ENCODE measurements at regions not wholly inside any gene's neighbourhood (a gene's known extent, or its start where the extent isn't known, plus 50 kb on each side); places are given as distances from the start of the nearest gene placed in this dataset.
A peak's percentile ranks its signal among the peaks of the same experiment; 100 is the strongest.
"Not testable (repeated sequence)": the region's sequence is repeated elsewhere in the genome, so short reads cannot be mapped to it uniquely, and the experiment has no call there.

DNA sequence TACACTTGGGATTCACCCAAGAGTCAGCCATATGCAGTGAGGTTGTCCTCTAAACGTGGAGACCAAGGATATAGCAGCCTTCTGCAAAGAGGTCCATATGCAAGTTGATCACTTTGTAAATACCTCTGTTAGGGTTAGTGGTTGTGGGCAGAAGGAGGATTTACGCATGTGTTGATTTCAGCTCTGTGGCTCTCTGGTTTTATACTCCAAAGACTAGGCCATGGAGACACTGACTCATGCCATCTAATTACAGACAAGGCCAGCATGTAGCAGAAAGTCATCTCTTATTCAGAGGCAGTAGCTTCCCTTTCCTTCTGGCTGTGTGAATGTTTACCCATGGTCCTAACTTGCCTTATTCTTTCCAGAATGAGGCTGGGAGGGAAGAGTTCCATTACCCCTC is 140.9 kb upstream of the GOLGA6L4 start:
- not testable (repeated sequence) for DNase-seq

DNA sequence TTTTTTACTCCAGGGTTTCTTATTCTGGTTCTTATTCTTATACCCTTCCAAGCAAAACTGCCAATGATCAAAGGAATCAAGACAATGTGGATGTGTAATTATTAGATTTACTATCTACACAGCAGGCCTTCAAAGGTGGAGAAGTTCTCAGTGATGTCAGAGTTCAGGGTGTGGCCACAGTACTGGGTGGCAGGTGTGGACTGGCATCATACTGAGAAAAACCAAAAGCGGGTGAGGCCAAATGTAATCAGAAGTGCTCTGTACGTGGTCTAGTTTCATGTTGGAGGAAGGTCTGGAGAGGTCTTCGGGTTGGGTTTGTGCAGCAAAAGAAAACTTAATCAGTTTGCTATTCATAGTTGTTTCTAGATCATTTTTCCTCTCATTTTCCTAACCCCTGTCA is 138.5 kb upstream of the GOLGA6L4 start:
- DNase-seq: not testable (repeated sequence)

DNA sequence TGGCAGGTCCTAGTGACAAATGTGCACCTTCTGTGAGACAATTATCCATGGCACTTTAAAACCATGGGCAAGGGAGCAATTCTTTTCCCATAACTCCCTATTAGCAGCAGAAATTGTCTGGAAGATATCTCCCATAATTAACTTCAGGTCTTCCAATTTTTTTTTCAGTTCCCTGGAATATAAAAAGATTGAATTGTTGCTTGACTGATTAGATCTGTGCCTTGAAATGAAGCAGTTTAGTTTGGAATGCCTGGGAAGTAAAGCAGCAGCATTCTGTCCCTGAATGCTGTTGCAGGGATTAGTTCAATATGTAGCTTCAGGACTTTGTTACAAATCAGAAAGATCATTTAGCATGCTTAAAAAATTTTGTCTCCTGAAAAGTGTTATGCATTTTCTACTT is 137.0 kb upstream of the GOLGA6L4 start:
- no peak for DNase-seq

DNA sequence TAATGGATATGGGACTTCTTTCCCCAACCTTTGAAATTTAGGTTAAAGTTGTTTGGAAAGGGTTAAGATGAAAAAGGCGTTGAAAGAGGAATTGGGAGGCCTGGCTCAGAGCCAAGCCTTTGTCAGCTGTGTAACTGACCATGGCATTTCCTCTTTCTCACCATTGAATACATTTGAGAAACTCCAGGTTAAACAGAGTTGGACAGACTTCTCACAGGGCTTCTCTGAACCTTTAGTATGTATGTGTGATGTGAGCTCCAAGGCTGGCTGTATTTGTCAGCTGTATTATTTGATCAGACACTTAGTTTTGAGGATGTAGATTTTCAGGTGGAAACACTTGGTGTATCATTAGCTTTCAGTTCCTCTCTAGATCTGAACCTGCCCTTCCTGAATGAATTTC is 136.4 kb upstream of the GOLGA6L4 start:
- peak; percentile 4 to 26 for DNase-seq

DNA sequence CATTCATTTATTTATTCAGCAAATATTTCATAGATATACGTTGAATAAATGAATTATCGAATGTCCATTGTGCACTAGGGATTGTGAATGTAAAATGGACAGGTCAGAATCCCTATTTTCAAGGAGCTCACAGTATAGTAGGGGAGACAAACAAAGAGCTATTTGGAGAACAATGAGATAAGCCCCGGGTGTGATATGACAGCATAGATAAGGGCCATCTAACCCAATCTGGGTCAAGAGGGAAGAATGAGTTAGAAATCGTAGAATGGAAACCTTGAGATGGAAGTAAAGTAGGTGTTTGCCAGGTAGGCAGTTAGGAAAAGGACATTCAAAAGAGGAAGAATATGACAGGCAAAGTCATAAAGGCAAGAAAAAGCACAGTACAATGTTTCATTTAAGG is 132.2 kb upstream of the GOLGA6L4 start:
- DNase-seq: no peak

DNA sequence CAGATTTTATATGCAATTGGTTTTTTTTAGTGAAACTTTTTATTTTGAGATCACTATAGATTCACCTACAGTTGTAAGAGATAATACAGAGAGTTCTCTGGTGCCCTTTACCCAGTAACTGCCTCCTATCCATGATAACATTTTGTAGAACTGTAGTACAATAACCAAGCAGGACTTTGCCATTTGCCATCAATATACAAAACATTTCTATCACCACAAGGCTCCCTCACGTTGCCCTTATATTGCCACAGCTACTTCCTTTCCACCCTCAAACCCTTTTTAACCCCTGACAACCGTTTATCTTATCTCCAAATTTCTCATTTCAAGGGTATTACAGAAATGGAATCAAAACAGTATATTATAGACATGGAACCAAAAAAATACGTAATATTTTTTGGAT is 130.7 kb upstream of the GOLGA6L4 start:
- no peak for DNase-seq

DNA sequence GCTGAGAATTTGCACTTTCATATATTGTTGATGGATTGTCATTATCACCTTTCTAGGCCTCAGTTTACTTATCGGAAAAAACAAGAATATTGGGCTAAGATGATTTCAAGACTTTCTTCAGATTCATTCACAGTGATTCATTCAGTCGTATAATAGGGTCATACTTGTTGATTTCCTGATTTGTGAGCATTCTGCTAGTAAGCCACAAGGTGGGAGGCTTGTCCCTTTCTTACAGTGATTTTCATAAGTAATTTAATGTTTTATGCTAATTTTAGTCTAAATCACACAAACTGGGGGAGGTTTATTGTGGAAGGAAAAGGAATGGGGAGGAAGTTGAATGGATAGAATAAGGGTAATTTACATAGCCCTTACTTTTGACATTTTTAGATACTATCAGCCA is 126.8 kb upstream of the GOLGA6L4 start:
- DNase-seq: no peak

DNA sequence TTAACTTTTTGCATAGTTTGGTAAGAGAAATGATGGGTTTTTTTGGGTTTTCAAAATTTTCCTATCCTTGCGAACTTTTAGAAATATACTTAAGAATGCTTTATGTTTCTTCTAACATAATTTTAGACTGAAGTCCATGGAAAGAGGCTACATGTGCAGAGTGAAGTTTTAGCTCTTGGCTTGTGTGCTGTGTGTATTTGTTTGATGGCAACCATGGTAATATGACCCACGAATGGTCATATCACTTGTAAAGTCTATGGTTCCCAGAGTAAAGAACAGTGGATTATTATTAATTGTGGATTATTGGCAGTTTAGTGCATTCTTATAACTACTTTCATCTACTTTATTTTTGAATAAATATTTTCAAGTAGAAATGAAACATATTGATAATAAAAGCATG is 124.0 kb upstream of the GOLGA6L4 start:
- no peak for DNase-seq

DNA sequence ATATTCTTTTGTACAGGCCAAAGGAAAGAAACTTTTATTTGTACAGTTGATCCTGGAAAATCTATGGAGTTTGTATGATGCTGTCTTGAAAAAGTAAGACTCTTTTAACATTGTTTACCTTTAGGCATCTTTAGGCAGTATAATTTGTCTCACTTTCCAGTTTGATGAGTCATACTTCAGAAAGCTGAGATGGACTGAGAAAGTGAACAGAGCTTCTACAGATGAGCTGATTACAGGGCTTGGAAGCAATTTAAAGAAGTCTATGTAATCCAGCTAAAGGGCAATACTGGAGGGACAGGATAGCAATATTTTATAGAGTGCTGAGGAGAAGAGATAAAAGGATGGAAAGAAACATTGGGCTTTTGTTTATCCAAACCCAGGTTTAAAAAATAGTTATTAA is 123.5 kb upstream of the GOLGA6L4 start:
- DNase-seq: no peak

DNA sequence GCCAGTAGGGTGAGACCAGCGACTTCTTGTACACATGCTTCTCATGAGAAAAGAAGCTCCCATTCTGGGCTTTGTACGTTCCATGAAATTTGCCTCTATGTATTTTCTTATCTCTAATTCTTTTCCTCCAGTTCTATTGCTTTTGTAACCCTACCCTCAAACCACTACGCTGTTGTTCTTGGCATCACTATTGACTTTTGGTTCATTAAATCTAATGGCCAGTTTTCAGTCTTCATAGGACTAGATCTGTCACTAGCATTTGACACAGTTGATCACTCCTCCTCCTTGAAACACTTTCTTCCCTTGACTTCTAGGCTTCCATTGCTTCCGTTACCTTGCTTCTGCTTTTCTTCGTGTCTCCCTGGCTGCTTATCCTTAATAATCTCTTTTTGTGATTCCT is 121.7 kb upstream of the GOLGA6L4 start:
- no peak for DNase-seq

DNA sequence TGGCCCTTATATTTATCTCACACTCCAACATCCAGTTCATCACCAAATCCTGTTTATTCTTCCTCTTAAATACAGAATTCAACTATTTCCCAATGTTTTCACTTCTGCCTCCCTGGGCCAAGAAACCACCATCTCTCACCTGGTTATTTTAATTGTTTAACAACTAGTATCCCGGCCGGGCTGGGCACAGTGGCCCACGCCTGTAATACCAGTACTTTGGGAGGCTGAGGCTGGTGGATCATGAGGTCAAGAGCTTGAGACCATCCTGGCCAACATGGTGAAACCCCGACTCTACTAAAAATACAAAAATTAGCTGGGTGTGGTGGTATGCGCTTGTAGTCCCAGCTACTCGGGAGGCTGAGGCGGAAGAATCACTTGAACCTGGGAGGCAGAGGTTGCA is 120.9 kb upstream of the GOLGA6L4 start:
- DNase-seq: not testable (repeated sequence)

DNA sequence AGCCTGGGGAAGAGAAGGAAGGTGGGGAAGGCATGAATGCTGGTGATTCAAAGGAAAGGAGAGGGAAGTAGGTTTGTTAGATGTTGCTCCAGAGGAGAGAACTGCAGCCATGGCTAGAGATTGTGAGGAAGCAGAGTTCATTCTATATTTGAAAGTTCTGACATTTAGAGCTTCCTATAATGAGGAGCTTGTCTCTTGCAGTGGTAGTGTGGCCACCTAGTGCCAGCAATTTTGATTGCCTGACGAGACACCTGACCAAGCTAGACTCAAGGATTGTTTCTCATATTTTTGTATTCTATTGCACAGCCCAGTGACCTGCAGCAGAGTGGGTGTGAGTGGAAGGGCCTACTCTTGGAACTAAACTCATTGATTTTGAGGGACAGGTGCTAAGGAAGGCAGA is 116.2 kb upstream of the GOLGA6L4 start:
- not testable (repeated sequence) for DNase-seq

DNA sequence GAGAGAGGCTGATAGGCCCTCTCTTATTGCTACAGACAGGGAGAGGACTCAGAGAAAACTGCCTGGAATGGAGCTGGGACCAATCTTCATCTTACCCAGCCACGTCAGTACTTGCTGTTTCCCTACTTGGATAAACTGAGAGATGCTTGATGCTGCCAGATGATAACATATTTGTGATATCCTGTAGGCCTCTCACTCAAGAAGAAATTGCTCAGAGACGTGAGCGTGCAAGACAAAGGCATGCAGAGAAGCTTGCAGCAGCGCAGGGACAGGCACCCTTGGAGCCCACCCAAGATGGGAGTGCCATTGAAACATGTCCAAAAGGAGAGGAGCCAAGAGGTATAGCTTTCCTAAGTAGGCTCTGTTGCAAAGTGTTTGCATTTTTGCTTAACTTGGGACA is 114.7 kb upstream of the GOLGA6L4 start:
- not testable (repeated sequence) for DNase-seq

DNA sequence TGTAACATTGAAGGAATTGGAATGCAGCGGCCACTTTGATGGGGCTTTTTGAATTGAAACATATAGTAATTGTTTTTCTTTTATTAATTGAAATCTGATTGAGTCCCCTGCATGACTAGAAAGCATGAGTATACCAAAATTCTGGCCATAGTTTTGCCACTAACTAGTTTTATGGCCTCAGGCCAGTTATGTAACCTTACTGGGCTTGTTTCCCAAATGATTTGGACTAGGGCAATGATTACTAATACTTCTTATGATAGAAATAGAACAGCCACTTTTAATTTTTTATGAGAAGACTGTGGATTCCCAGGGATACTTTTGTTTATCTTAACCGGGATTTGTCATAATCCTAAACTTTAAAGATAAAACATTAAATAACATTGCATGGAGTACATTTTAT is 106.9 kb upstream of the GOLGA6L4 start:
- DNase-seq: not testable (repeated sequence)

DNA sequence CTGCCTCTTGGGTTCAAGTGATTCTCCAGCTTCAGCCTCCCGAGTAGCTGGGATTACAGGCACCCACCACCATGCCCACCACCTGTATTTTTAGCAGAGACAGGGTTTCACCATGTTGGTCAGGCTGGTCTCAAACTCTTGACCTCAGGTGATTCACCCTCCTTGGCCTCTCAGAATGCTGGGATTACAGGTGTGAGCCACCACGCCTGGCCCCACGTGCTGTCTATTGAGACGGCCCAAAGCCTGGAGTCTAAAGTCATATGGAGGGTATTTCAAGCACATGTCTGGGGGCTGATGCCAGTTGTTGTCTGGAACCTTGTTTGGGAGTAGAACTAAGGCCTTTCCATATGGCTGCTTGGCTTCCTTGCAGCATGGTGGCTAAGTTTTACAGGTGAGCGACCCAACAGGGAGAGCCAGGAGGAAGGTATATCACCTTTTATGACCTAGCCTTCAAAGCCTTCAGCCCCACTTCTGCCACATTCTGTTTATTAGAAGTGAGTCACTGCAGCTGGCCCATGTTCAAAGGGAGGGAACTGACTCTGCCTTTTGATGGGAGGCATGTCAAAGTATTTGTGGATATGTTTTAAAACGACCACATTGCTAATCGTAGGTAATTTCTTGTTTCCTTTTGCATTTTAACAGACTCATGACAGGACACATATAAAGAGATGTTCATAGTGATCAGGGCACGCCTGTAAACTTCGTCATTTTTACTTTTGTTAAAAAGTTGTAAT is 105.3 kb upstream of the GOLGA6L4 start:
- not testable (repeated sequence) for DNase-seq

DNA sequence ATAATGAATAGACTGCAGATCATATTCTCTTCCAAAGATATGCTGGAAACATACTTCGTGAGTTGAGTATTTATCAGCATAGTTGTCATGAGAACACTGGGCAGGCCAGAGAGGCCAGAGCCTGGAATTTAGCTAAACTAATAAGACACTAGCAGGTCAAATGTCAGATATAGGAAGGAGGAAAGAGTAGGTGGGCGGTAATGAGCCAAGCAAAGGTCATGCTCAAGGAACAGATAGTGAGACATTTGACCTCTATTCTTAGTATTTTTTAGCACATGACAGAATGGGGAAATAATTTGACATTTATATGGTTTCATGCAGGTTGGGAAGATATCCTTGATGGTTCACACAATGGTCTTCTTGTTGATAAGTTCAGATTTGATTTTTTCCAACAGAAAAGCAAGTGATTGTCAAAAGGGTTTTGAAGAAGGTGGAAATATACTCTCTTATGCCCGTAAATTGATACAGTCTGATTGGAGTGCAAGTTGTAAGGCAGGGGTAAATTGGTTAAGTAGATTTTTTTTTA is 99.6 kb upstream of the GOLGA6L4 start:
- not testable (repeated sequence) for DNase-seq

DNA sequence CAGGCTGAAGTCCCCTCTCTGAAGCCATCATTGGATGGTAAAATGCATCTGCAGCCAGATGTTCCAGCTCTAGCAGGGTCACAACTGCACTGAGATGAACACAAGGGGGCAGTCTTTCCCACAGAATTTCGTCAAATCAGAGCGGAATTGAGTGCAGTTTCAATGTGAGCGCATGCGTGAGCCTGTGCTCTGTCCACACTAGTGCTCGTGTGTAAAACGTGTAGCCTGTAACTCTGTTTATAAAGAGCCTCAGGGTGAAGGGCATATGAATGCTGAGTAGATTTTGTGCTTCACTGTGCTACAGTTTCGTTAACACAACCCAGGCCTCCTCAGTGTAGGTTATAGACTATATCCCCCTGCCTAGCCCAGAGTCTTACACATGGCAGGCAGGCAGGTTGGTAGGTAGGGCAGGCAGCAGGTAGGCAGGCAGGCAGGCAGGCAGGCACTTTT is 92.7 kb upstream of the GOLGA6L4 start:
- DNase-seq: peak; percentile 81 to 83

DNA sequence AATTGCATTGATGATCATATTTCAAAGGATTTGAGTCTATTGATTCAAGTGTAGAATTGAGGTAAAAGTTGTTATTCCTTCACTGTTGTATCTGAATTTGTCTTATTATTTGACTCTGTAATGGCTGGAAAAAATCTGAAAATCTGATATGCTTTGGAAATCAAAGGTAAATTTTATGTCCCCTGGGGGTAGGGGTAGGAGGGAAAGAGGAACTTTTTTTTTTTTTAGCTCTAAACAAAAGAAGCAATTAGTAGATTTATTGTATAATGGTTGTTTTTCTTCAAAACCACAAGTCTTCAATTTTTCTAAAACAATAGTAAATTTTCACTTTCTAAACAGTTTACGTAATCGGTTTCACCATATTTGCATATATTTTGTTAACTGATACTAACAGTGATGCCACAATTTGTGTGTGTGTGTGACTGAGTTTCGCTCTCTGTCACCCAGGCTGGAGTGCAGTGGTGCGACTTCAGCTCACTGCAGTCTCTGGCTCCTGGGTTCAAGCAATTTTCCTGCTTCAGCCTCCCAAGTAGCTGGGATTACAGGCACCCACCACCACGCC is 91.7 kb upstream of the GOLGA6L4 start:
- DNase-seq: no peak

DNA sequence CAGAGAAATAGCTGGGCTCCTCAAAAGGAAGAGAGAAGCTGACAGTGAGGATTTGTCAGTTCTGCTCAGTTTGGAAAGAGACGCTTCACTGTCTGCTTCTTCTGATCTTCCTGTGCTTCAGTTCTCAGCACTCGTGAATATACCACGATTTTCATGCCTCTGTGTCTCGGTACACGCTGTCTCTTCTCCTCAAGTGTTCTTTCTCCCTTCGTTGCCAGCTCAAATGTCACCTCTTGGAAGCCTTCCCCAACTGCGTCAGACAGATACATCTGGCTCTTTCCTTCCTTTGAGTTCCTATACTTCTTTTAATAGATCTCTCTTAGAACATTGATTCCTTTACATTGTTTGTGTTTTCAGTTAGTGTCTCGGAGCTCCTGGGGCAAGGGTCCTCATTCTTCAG is 90.6 kb upstream of the GOLGA6L4 start:
- DNase-seq: not testable (repeated sequence)

DNA sequence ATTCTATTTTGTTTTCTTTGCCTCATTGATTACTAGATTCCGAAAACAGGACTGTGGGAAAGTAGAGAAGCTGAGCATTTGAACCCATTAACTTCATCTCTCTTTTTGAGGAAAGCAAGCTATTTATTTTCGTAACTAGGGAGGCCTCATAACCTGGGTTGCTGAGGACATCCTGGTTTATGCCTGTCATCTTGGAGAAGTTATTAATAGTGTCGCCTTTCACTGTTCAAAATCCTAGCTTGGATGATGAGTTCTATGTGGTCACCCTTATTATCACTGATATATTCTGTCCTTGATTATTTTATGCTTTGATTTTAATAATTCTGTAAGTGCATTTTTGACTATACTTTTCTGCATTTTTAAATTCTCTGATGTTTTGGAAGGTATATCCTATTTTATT is 89.3 kb upstream of the GOLGA6L4 start:
- not testable (repeated sequence) for DNase-seq

DNA sequence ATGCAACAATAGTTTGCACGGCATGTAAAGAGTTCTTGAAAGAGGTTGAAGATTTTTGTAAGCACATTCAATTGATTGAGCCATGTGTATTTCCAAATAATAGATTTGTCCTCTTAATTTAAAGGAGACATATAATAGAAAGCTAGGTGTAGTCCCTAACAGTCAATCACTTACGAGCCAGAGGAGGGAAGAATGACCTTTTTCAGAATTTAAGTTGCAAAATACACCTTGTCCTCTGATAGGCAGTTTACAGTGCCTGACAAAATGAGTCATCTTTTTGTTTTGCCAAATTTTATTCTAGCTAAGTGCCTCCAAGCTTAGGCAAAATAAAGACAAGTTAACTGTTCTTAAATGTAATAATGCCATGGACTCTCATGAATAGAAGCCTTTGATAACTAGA is 88.3 kb upstream of the GOLGA6L4 start:
- DNase-seq: not testable (repeated sequence)

DNA sequence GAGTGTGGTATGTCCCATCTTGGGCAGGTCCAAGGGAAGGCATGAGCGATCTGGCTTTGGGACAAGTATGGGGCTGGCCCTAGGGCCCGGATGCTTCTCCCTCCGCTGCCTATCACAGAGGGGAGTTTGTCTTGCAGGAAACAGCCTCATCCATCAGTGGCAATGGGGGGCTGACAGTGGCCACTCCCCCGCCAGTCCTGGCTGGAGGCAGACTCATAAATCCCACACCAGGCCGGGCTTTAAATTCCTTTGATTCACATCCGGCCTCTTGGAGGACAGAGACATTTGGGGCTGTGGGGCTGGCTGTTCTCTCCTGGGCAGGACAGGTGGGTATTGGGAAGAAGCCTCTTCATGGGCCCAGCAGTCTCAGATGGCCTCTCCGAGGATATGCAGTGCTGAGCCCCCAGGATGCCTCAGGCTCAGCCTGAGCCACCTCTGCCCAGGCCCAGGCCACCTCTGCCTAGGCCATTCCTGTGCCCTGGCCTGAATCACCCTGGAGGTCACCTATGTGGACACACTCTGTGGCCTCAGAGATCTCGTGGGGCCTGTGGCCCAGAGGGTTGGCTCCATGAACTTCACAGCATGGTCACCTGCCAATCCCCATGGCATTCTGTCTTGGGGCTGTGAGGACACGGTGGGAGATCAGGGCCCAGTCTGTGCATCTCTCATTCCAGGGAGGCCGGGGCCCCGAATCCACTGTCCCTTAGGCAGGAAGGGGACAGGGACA is 84.2 kb upstream of the GOLGA6L4 start:
- DNase-seq: no peak

DNA sequence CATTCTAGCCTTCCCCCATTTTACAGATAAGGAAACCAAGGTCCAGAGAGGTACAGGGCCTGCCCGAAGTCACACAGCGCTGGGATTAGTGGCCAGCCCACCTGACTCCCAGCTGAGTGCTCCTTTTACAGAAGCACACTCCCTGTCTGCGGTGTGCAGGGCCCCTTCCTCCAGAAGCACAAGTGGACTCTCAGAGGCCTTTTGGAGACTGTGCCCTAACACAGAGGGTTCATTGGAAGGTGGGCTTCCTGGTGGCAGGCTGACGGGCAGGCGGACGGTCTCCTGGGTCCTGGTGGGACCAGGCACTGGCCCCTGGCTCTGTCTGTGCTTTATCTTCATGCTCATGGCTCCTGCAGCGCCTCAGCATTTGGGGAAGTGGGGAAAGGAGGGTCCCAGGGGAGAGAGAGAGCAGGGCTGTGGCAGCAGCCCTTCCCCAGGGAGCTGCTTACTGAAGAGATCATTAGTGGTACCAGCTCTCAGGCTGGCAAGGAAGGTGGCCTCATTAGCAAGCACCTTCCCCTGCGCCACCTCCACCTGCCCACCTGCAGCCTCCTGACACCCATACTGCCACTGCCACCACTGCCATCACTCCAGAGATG is 83.1 kb upstream of the GOLGA6L4 start:
- DNase-seq: not testable (repeated sequence)

All from CD4-positive, alpha-beta T cell treated with Interleukin-4 for 1 hour (primary cell).